ENCODE measurements at regions not wholly inside any gene's neighbourhood (a gene's known extent, or its start where the extent isn't known, plus 50 kb on each side); places are given as distances from the start of the nearest gene placed in this dataset.

GRCh38 chr1:229989591-229990248 lies 77.3 kb upstream of the GALNT2 start:
- DNase-seq (ENCODE audit: low spot score) (no peak), ATAC-seq (ENCODE audit: low read depth) (no peak)
- Histone ChIP-seq H3K36me3 (ENCODE audit: low read depth) (no peaks in the 10 kb centered on the region), H3K4me3 (ENCODE audit: severe bottlenecking) (no peak overlapping the region), H3K9me3 (ENCODE audit: severe bottlenecking) (no peaks in the 10 kb centered on the region), H3K27ac (ENCODE audit: poor library complexity, severe bottlenecking) (no peak overlapping the region), H3K27me3 (ENCODE audit: insufficient read depth, poor library complexity, severe bottlenecking) (no peaks in the 10 kb centered on the region), H3K4me1 (ENCODE audit: insufficient read depth, poor library complexity, severe bottlenecking) (no peaks in the 10 kb centered on the region)
- TF ChIP-seq, protein P1, sequence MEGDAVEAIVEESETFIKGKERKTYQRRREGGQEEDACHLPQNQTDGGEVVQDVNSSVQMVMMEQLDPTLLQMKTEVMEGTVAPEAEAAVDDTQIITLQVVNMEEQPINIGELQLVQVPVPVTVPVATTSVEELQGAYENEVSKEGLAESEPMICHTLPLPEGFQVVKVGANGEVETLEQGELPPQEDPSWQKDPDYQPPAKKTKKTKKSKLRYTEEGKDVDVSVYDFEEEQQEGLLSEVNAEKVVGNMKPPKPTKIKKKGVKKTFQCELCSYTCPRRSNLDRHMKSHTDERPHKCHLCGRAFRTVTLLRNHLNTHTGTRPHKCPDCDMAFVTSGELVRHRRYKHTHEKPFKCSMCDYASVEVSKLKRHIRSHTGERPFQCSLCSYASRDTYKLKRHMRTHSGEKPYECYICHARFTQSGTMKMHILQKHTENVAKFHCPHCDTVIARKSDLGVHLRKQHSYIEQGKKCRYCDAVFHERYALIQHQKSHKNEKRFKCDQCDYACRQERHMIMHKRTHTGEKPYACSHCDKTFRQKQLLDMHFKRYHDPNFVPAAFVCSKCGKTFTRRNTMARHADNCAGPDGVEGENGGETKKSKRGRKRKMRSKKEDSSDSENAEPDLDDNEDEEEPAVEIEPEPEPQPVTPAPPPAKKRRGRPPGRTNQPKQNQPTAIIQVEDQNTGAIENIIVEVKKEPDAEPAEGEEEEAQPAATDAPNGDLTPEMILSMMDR (IDR thresholded peaks at IDR 0.05; ENCODE audit: poor library complexity, severe bottlenecking): no peak

DNA sequence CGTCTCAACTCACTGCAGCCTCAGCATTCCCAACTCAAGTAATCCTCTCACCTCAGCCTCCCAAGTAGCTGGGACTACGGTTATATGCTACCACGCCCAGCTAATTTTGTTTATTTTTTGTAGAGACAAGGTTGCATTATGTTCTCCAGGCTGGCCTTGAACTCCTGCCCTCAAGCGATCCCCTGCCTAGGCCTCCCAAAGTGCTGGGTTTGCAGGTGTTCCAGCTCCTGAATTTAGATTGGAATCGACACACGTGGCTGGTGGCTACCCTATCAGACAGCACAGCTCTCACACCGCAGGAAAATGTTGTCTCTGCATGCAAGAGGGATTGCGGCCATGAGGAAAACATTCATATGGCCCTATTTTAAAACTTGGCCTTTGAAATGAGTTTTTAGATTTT lies 76.7 kb upstream of the GALNT2 start:
- H3K4me1 ChIP-seq (ENCODE audit: insufficient read depth, poor library complexity, severe bottlenecking): no peaks in the 10 kb centered on the region
- no peaks in the 10 kb centered on the region for H3K9me3 ChIP-seq (ENCODE audit: severe bottlenecking)
- TF ChIP-seq, protein P1 (IDR thresholded peaks at IDR 0.05; ENCODE audit: poor library complexity, severe bottlenecking): no peak
- DNase-seq (ENCODE audit: low spot score): no peak
- H3K36me3 ChIP-seq (ENCODE audit: low read depth): no peaks in the 10 kb centered on the region
- H3K27ac ChIP-seq (ENCODE audit: poor library complexity, severe bottlenecking): no peak overlapping the region
- no peak overlapping the region for H3K4me3 ChIP-seq (ENCODE audit: severe bottlenecking)
- no peak for ATAC-seq (ENCODE audit: low read depth)
- no peaks in the 10 kb centered on the region for H3K27me3 ChIP-seq (ENCODE audit: insufficient read depth, poor library complexity, severe bottlenecking)

- H3K4me1 ChIP-seq (ENCODE audit: insufficient read depth, poor library complexity, severe bottlenecking): no peaks in the 10 kb centered on the region
- no peak overlapping the region for H3K4me3 ChIP-seq (ENCODE audit: severe bottlenecking)
- H3K36me3 ChIP-seq (ENCODE audit: low read depth): no peaks in the 10 kb centered on the region
- DNase-seq (ENCODE audit: low spot score) (no peak), ATAC-seq (ENCODE audit: low read depth) (no peak)
- H3K27me3 ChIP-seq (ENCODE audit: insufficient read depth, poor library complexity, severe bottlenecking): no peaks in the 10 kb centered on the region
- TF ChIP-seq, protein P1 (IDR thresholded peaks at IDR 0.05; ENCODE audit: poor library complexity, severe bottlenecking): no peak
- H3K9me3 ChIP-seq (ENCODE audit: severe bottlenecking): no peaks in the 10 kb centered on the region
- H3K27ac ChIP-seq (ENCODE audit: poor library complexity, severe bottlenecking): no peak overlapping the region
Observed at GRCh38 chr1:229991104-229991513, 75.9 kb upstream of the GALNT2 start.

DNA sequence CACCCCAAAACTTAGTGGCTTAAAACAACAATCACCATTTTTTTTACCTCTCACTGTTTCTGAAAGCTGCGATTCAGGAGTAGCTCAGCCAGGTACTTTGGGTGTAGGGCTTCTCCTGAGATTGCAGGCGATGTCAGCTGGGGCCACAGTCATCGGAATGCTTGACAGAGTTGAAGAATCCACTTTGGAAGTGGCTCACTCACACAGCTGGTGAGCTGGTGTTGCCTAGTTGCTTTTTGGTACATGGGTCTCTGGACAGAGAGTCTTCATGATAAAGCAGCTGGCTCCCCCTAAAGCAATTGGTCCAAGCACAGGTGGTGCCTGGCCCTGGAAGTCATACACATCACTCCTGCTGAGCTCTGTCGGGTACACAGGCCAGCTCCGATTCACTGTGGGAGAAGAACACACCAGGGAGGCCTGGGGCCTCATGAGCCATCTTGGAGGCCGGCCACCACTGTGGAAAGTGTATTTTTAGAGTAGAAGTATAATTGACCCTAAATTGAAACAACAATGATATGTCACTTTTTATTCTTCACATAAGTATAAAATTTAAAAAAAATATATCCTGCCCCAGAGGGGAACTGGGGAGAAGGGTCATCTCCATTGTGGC lies 75.2 kb upstream of the GALNT2 start:
- DNase-seq (ENCODE audit: low spot score) (no peak), ATAC-seq (ENCODE audit: low read depth) (no peak)
- TF ChIP-seq, protein P1 (IDR thresholded peaks at IDR 0.05; ENCODE audit: poor library complexity, severe bottlenecking): no peak
- no peaks in the 10 kb centered on the region for H3K27me3 ChIP-seq (ENCODE audit: insufficient read depth, poor library complexity, severe bottlenecking)
- H3K36me3 ChIP-seq (ENCODE audit: low read depth): no peaks in the 10 kb centered on the region
- no peaks in the 10 kb centered on the region for H3K4me1 ChIP-seq (ENCODE audit: insufficient read depth, poor library complexity, severe bottlenecking)
- no peak overlapping the region for H3K4me3 ChIP-seq (ENCODE audit: severe bottlenecking)
- H3K27ac ChIP-seq (ENCODE audit: poor library complexity, severe bottlenecking): no peak overlapping the region
- no peaks in the 10 kb centered on the region for H3K9me3 ChIP-seq (ENCODE audit: severe bottlenecking)

DNA sequence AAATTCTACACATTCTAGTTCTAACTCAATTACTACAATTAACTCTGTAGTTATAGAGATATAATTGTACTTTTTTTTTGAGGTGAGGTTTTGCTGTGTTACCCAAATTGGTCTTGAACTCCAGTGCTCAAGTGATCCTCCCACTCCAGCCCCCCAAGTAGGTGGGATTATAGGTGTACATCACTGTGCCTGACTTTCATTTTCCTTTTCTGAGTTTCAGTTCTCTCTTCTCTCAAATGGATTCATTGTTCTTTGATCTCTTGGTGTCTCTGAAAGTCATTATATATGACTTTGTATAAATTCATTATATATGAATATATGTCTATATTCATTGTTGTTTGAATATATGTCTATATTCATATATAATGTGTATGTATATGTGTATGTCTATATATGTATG lies 74.0 kb upstream of the GALNT2 start:
- TF ChIP-seq, protein P1 (IDR thresholded peaks at IDR 0.05; ENCODE audit: poor library complexity, severe bottlenecking): no peak
- no peak for ATAC-seq (ENCODE audit: low read depth)
- Histone ChIP-seq H3K4me1 (ENCODE audit: insufficient read depth, poor library complexity, severe bottlenecking) (no peaks in the 10 kb centered on the region), H3K27ac (ENCODE audit: poor library complexity, severe bottlenecking) (no peak overlapping the region), H3K9me3 (ENCODE audit: severe bottlenecking) (no peaks in the 10 kb centered on the region), H3K36me3 (ENCODE audit: low read depth) (no peaks in the 10 kb centered on the region), H3K4me3 (ENCODE audit: severe bottlenecking) (no peak overlapping the region), H3K27me3 (ENCODE audit: insufficient read depth, poor library complexity, severe bottlenecking) (no peaks in the 10 kb centered on the region)
- DNase-seq (ENCODE audit: low spot score): no peak
